Transverse colon (tissue), 4 donors: ENCODE measurements at regions not wholly inside any gene's neighbourhood (a gene's known extent, or its start where the extent isn't known, plus 50 kb on each side); places are given as distances from the start of the nearest gene placed in this dataset.

Source experiments
- DNase-seq: peaks from one replicate; pipeline ENCODE4 v3.0.0-alpha.2; 2019
- H3K27ac ChIP-seq, 4 donors: fragments of 200-600 bp; sonication (generic); 2 replicates each; pipeline ENCODE4 v1.5.1; 2016 to 2018; ENCODE audit warnings: inconsistent platforms in 4 of 4
- H3K27me3 ChIP-seq: fragments of 200-600 bp; sonication (generic); 2 replicates; pipeline ENCODE4 v1.5.1; 2017; ENCODE audit warnings: inconsistent platforms
- H3K36me3 ChIP-seq, 4 donors: fragments of 200-600 bp; sonication (generic); 2 replicates each; pipeline ENCODE4 v1.5.1; 2017 to 2019; ENCODE audit warnings: inconsistent platforms in 4 of 4
- H3K4me1 ChIP-seq, 4 donors: fragments of 200-600 bp; sonication (generic); 2 replicates each; pipeline ENCODE4 v1.5.1; 2017 to 2020; ENCODE audit warnings: inconsistent platforms in 4 of 4
- H3K4me3 ChIP-seq, 4 donors: fragments of 200-600 bp; sonication (generic); 1 replicate in 1 of 4; 2 replicates in 3 of 4; pipeline versions ENCODE4 v1.5.1 to v1.6.1; 2017 to 2019; ENCODE audit warnings: inconsistent platforms in 4 of 4
- H3K9me3 ChIP-seq, 2 donors: fragments of 200-600 bp; sonication (generic); 2 replicates each; pipeline ENCODE4 v1.5.1; 2017 to 2019; ENCODE audit warnings: inconsistent platforms in 2 of 2
- CTCF ChIP-seq, 5 experiments: fragments of 200-600 bp in 3 of 5; fragments of 450-650 bp in 2 of 5; sonication (generic) in 3 of 5; IDR thresholded peaks; 1 replicate in 2 of 5; 2 replicates in 3 of 5; pipeline ENCODE4 v1.5.1; 2016 to 2017; ENCODE audit warnings: antibody characterized with exemption in 5 of 5, inconsistent platforms in 3 of 5, mild to moderate bottlenecking in 2 of 5, moderate library complexity in 1 of 5
- EP300 ChIP-seq: sonication (generic); formaldehyde crosslinking; IDR thresholded peaks from one replicate; pipeline ENCODE4 v1.6.1; 2017; ENCODE audit warnings: antibody characterized with exemption, low read depth
- POLR2A ChIP-seq: fragments of 450-650 bp; IDR thresholded peaks from one replicate; pipeline ENCODE4 v1.6.1; 2016; ENCODE audit warnings: antibody characterized with exemption, mild to moderate bottlenecking, moderate library complexity
- POLR2AphosphoS5 ChIP-seq, 3 donors: sonication (generic); formaldehyde crosslinking; IDR thresholded peaks; one replicate each; pipeline ENCODE4 v1.6.1; 2016; ENCODE audit warnings: antibody characterized with exemption in 3 of 3
- WGBS, 2 donors: methylation state at CpG; one replicate each; pipeline ENCODE4 v1.1.5; 2018; ENCODE audit warnings: low coverage in 1 of 2; 5-methylcytosine and 5-hydroxymethylcytosine counted together
- in situ Hi-C, 4 donors: fragments of 200-750 bp; cut with MboI; loops; one replicate each; pipeline versions ENCODE4 v1.15.0 to v1.15.1; 2017; ENCODE audit warnings: low sequenced_read_pairs in 3 of 4, low pct_ligation_motif_present in 1 of 4, low pct_unique_long_range_greater_than_20kb in 1 of 4
- intact Hi-C: fragments of 100-400 bp; cut with DNase I; formaldehyde crosslinking; loops from one replicate; pipeline ENCODE4 v1.15.1; 2023; ENCODE audit warnings: low total_unique reads

GRCh38 chr2:221787561-221787960 is 215.5 kb upstream of the EPHA4 start:
- TF ChIP-seq POLR2AphosphoS5 (IDR thresholded peaks at IDR 0.05) (no peak), CTCF (IDR thresholded peaks at IDR 0.05) (no peak), POLR2A (no peak), EP300 (no peak)
- intact Hi-C loops (no loop called here), in situ Hi-C loops (no loop called here)
- H3K4me3 ChIP-seq, result no peak overlapping the region
- no peaks in the 10 kb centered on the region for H3K4me1 ChIP-seq
- H3K27me3 ChIP-seq, result no peaks in the 10 kb centered on the region
- 73 to 100% methylated on average over 3 to 4 of the region's 4 CpGs for WGBS, 2 donors
- DNase-seq, result no peak
- no peaks in the 10 kb centered on the region for H3K36me3 ChIP-seq
- no peaks in the 10 kb centered on the region for H3K9me3 ChIP-seq
- H3K27ac ChIP-seq, result no peak overlapping the region

- no peaks in the 10 kb centered on the region for H3K9me3 ChIP-seq
- no peak for DNase-seq
- TF ChIP-seq POLR2A, result no peak
- TF ChIP-seq EP300, result no peak
- no peak for TF ChIP-seq POLR2AphosphoS5 (IDR thresholded peaks at IDR 0.05)
- no peak for TF ChIP-seq CTCF (IDR thresholded peaks at IDR 0.05)
- H3K27ac ChIP-seq, result no peak overlapping the region
- H3K4me1 ChIP-seq, result no peaks in the 10 kb centered on the region
- in situ Hi-C loops (no loop called here), intact Hi-C loops (no loop called here)
- H3K36me3 ChIP-seq, result no peaks in the 10 kb centered on the region
- WGBS, 2 donors, result 85 to 90% methylated on average over 2 to 5 of the region's 5 CpGs
- H3K4me3 ChIP-seq, result no peak overlapping the region
- H3K27me3 ChIP-seq, result no peaks in the 10 kb centered on the region
Observed at GRCh38 chr2:221786297-221786926, 214.3 kb upstream of the EPHA4 start.

GRCh38 chr2:221780281-221780688 is 208.2 kb upstream of the EPHA4 start:
- DNase-seq, result no peak
- intact Hi-C loops (no loop called here), in situ Hi-C loops (no loop called here)
- H3K27me3 ChIP-seq, result no peaks in the 10 kb centered on the region
- H3K9me3 ChIP-seq, result no peaks in the 10 kb centered on the region
- TF ChIP-seq CTCF (IDR thresholded peaks at IDR 0.05), result no peak
- no peak for TF ChIP-seq POLR2A
- TF ChIP-seq EP300, result no peak
- TF ChIP-seq POLR2AphosphoS5 (IDR thresholded peaks at IDR 0.05), result no peak
- 50 to 66% methylated on average over 1 of the region's 1 CpG for WGBS, 2 donors
- peaks cover 0 to 4% (median 0%) of the 10 kb centered on the region in 4 donors for H3K4me1 ChIP-seq
- H3K27ac ChIP-seq, result peak overlapping the region; percentile 16 to 79 (median 64)
- no peaks in the 10 kb centered on the region for H3K36me3 ChIP-seq
- H3K4me3 ChIP-seq, result no peak overlapping the region

GRCh38 chr2:221779614-221780067 is 207.5 kb upstream of the EPHA4 start:
- intact Hi-C loops (no loop called here), in situ Hi-C loops (no loop called here)
- Histone ChIP-seq H3K36me3 (no peaks in the 10 kb centered on the region), H3K4me3 (no peak overlapping the region), H3K27me3 (no peaks in the 10 kb centered on the region), H3K4me1 (peaks cover 0 to 4% (median 0%) of the 10 kb centered on the region in 4 donors), H3K27ac (peak overlapping the region; percentile 16 to 79 (median 64)), H3K9me3 (no peaks in the 10 kb centered on the region)
- DNase-seq, result peak; percentile 12
- TF ChIP-seq POLR2AphosphoS5 (IDR thresholded peaks at IDR 0.05), result peak; percentile 12 to 34 (median 31)
- TF ChIP-seq POLR2A, result no peak
- TF ChIP-seq CTCF (IDR thresholded peaks at IDR 0.05), result no peak
- no peak for TF ChIP-seq EP300
- WGBS, 2 donors, result 67 to 83% methylated on average over 1 to 4 of the region's 4 CpGs
